ENCODE measurements at regions not wholly inside any gene's neighbourhood (a gene's known extent, or its start where the extent isn't known, plus 50 kb on each side); places are given as distances from the start of the nearest gene placed in this dataset.

DNA sequence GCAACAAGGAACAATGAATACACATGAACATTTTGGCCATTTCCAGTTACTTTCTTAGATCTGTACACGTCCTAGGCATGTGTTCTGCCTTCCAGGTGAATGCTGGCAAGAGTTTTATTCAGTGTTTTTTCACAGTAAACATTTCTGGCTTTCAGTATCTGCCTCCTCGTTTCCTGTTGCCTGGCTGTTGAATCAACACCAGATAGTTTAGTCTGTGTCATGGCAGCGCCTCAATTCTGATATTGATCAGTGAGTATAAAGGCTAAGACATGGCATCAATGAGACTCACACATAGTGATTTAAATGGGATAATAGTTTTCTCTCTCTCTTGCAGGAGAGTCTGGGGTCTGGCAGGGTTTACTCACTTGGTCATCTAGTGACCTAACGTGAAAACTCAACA is 266.9 kb upstream of the SLCO3A1 start:
- TF ChIP-seq, protein P1, sequence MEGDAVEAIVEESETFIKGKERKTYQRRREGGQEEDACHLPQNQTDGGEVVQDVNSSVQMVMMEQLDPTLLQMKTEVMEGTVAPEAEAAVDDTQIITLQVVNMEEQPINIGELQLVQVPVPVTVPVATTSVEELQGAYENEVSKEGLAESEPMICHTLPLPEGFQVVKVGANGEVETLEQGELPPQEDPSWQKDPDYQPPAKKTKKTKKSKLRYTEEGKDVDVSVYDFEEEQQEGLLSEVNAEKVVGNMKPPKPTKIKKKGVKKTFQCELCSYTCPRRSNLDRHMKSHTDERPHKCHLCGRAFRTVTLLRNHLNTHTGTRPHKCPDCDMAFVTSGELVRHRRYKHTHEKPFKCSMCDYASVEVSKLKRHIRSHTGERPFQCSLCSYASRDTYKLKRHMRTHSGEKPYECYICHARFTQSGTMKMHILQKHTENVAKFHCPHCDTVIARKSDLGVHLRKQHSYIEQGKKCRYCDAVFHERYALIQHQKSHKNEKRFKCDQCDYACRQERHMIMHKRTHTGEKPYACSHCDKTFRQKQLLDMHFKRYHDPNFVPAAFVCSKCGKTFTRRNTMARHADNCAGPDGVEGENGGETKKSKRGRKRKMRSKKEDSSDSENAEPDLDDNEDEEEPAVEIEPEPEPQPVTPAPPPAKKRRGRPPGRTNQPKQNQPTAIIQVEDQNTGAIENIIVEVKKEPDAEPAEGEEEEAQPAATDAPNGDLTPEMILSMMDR (IDR thresholded peaks at IDR 0.05; ENCODE audit: insufficient read depth, low read length, poor library complexity, severe bottlenecking): no peak
- TF ChIP-seq EZH2phosphoT487 (conservative IDR thresholded peaks at IDR 0.05; ENCODE audit: low read length): no peak

Measured in SU-DHL-6 (cell line).